OCI-LY3 (cell line): ENCODE measurements at regions not wholly inside any gene's neighbourhood (a gene's known extent, or its start where the extent isn't known, plus 50 kb on each side); places are given as distances from the start of the nearest gene placed in this dataset.

Experiments used
- H2AFZ ChIP-seq: fragments of 200-600, 300-600 bp; shearing (Covaris generic); 2 replicates; pipeline ENCODE4 v1.6.0; 2014; ENCODE audit warnings: antibody characterized with exemption, low read depth, low read length
- H3K27ac ChIP-seq: fragments of 200-600, 300-600 bp; sonication (generic); 2 replicates; pipeline ENCODE4 v1.5.1; 2014; ENCODE audit warnings: mild to moderate bottlenecking, low read length, moderate library complexity, mixed read lengths
- H3K27me3 ChIP-seq: fragments of 200-600, 300-600 bp; sonication (generic); 2 replicates; pipeline ENCODE4 v1.6.1; 2014; ENCODE audit warnings: low read depth, low read length, mixed read lengths
- H3K36me3 ChIP-seq: fragments of 200-600, 300-600 bp; sonication (generic); replicated peaks from 2 replicates; pipeline ENCODE3; 2014; ENCODE audit warnings: low read depth, low read length, mixed read lengths
- H3K4me1 ChIP-seq: fragments of 300-600, 200-600 bp; sonication (generic); 2 replicates; pipeline ENCODE4 v1.6.1; 2014; ENCODE audit warnings: low read length, mixed read lengths
- H3K4me2 ChIP-seq: fragments of 200-600, 300-600 bp; sonication (generic); 2 replicates; pipeline ENCODE4 v1.6.1; 2014; ENCODE audit warnings: low read length, mixed read lengths
- H3K4me3 ChIP-seq: fragments of 300-600, 200-600 bp; sonication (generic); 2 replicates; pipeline ENCODE4 v1.5.1; 2014; ENCODE audit warnings: antibody characterized with exemption, mild to moderate bottlenecking, low read length, moderate library complexity
- H3K79me2 ChIP-seq: fragments of 300-600, 200-600 bp; shearing (Covaris generic); 2 replicates; pipeline ENCODE4 v1.6.1; 2014; ENCODE audit warnings: mild to moderate bottlenecking, low read length, mixed read lengths
- H3K9ac ChIP-seq: fragments of 300-600, 200-600 bp; shearing (Covaris generic); 2 replicates; pipeline ENCODE4 v1.6.0; 2014; ENCODE audit warnings: mild to moderate bottlenecking, low read length, moderate library complexity
- H3K9me3 ChIP-seq: fragments of 200-600, 300-600 bp; shearing (Covaris generic); 2 replicates; pipeline ENCODE4 v1.6.1; 2014; ENCODE audit warnings: low read length, mixed read lengths; ENCODE audit not compliant: insufficient read depth
- H4K20me1 ChIP-seq: fragments of 200-600, 300-600 bp; sonication (generic); 2 replicates; pipeline ENCODE4 v1.6.1; 2016; ENCODE audit warnings: low read length, mixed read lengths; ENCODE audit not compliant: insufficient read depth
- EZH2phosphoT487 ChIP-seq: fragments of 200-600 bp; shearing (Covaris generic); IDR thresholded peaks from 2 replicates; pipeline ENCODE4 v1.6.1; 2018; ENCODE audit warnings: antibody characterized with exemption, mixed run types, low read depth
- TF ChIP-seq, protein P1 (sequence below): fragments of 200-600, 300-600 bp; sonication (generic); IDR thresholded peaks from 2 replicates; pipeline ENCODE4 v1.5.1; 2014; ENCODE audit warnings: antibody characterized with exemption, low read length, low read depth

DNA sequence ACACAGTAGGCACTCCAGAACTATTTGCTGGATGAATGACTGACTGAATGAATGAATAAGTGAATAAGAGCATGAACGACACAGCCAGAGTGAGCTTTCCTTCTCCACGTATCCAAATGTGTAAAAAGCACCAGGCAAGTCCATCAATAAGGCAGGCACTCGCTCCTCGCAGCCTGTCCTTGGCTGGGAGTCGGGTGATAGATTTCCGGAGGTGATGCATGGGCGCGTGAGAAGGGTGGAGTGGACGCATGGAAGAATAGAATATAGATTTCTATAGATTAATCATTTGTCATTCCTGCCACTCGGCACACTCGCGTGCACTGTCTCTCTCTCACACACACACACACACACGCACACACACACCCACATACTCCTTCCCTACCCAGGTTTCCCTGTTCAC lies 164.3 kb upstream of the ZC3H12A start:
- Histone ChIP-seq H3K4me1 (no peaks in the 10 kb centered on the region), H3K4me3 (no peak overlapping the region), H3K4me2 (no peak overlapping the region), H3K27ac (no peak overlapping the region), H3K27me3 (no peaks in the 10 kb centered on the region; the same call in 1 of the 2 replicates), H4K20me1 (no peaks in the 10 kb centered on the region), H3K36me3 (no peaks in the 10 kb centered on the region), H3K9me3 (no peaks in the 10 kb centered on the region), H2AFZ (no peak overlapping the region), H3K9ac (no peak overlapping the region), H3K79me2 (no peaks in the 10 kb centered on the region)
- no peak for TF ChIP-seq EZH2phosphoT487

DNA sequence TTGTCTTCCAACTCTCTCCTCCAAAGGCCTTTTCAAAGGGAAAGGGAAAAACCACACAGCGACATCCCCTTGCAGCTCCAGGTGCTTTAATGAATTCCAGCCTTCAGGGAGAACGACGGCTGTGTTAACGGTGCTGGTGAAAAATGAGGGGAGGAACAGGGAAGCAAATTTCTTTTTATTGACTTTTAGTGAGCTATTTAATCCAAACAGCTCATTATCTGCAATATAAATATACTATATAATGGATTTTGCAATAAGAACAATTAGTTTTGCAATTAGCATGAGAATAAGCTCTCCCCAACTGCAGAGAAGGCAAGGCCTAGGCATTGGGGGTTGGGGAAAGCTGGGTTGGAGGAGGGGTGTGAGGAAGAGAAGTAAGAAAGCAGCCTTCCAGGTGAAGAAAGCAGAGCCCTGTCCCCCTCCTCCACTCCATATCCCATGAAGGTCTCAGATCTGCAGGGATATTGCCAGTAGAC lies 159.0 kb upstream of the ZC3H12A start:
- Histone ChIP-seq H3K9ac (no peak overlapping the region), H3K9me3 (no peaks in the 10 kb centered on the region), H3K79me2 (no peaks in the 10 kb centered on the region), H3K4me3 (no peak overlapping the region), H2AFZ (no peak overlapping the region), H4K20me1 (no peaks in the 10 kb centered on the region), H3K4me2 (no peak overlapping the region), H3K27me3 (peaks cover 6% of the 10 kb centered on the region), H3K27ac (no peak overlapping the region), H3K36me3 (no peaks in the 10 kb centered on the region), H3K4me1 (no peaks in the 10 kb centered on the region)
- TF ChIP-seq, protein P1, sequence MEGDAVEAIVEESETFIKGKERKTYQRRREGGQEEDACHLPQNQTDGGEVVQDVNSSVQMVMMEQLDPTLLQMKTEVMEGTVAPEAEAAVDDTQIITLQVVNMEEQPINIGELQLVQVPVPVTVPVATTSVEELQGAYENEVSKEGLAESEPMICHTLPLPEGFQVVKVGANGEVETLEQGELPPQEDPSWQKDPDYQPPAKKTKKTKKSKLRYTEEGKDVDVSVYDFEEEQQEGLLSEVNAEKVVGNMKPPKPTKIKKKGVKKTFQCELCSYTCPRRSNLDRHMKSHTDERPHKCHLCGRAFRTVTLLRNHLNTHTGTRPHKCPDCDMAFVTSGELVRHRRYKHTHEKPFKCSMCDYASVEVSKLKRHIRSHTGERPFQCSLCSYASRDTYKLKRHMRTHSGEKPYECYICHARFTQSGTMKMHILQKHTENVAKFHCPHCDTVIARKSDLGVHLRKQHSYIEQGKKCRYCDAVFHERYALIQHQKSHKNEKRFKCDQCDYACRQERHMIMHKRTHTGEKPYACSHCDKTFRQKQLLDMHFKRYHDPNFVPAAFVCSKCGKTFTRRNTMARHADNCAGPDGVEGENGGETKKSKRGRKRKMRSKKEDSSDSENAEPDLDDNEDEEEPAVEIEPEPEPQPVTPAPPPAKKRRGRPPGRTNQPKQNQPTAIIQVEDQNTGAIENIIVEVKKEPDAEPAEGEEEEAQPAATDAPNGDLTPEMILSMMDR, result no peak
- TF ChIP-seq EZH2phosphoT487, result no peak

DNA sequence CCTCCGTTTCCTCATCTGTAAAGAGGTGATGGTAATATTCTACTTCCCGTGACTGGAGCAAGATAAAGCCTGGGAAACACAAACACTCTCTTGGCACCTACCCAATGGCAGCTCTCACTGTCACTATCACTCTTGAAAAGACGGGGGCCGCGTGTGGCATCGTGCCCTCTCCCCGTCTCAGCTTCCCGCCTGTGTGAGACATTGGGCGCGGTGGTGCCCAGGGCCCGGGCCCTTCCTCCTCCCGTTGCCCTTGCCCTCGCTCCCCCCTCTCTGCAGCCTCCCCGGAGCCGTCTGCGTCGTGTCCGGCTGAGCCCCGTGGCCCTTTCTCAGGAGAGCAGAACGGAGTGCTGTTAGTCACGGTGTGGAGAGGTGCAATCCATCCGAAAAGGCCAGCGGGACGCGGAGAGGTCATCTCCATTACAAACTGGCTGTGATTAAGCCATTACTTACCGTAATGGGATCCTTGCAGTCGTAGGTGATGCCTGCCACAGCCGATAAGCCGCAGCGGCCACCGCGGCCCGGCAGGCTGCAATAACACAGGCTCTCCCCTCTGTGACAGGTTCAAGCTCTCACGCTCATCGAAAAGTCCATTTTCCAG lies 156.4 kb upstream of the ZC3H12A start:
- Histone ChIP-seq H3K4me2 (no peak overlapping the region), H3K4me3 (no peak overlapping the region), H3K9ac (no peak overlapping the region), H2AFZ (no peak overlapping the region), H3K4me1 (no peaks in the 10 kb centered on the region), H3K9me3 (no peaks in the 10 kb centered on the region), H4K20me1 (no peaks in the 10 kb centered on the region), H3K27me3 (peaks cover 6% of the 10 kb centered on the region), H3K79me2 (no peaks in the 10 kb centered on the region), H3K27ac (no peak overlapping the region), H3K36me3 (no peaks in the 10 kb centered on the region)
- TF ChIP-seq, protein P1, result no peak
- TF ChIP-seq EZH2phosphoT487, result no peak

DNA sequence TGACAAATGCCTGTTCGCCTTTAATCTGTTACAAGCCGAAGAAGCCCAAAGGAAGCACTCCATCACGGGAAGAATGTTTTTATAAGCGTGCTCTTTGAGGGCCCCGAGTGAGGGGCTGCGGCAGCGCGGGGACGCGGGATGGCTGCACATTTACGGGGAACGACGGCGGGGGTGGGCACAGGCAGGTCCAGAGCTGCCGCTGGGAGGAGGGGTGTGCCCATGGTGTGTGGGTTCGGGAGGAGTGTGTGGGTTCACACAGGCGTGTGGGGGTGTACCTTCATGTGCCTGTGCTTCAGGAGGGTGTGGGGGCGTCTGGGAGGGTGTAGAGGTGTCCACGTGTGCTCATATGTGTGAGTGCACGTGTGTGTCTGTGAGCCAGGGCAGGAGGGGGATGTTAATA lies 155.9 kb upstream of the ZC3H12A start:
- no peak for TF ChIP-seq EZH2phosphoT487
- TF ChIP-seq, protein P1, result no peak
- Histone ChIP-seq H4K20me1 (no peaks in the 10 kb centered on the region), H3K9ac (no peak overlapping the region), H3K4me3 (no peak overlapping the region), H3K79me2 (no peaks in the 10 kb centered on the region), H2AFZ (no peak overlapping the region), H3K9me3 (no peaks in the 10 kb centered on the region), H3K27ac (no peak overlapping the region), H3K4me2 (no peak overlapping the region), H3K36me3 (no peaks in the 10 kb centered on the region), H3K27me3 (peaks cover 6% of the 10 kb centered on the region), H3K4me1 (no peaks in the 10 kb centered on the region)
